Panc1 (cell line): ENCODE measurements at regions not wholly inside any gene's neighbourhood (a gene's known extent, or its start where the extent isn't known, plus 50 kb on each side); places are given as distances from the start of the nearest gene placed in this dataset.

Source experiments
- ATAC-seq: fragments of 200-7000 bp; cut with Tn5 transposase; 2 replicates; pipeline ENCODE4 v1.9.1; 2020; ENCODE audit warnings: mild to moderate bottlenecking, moderate library complexity
- BruUV-seq: library from RNA; stranded (reverse); fragments of 400-500 nt; replicated peaks from 2 replicates; lab custom pipeline; 2021; lab: Mats Ljungman, UMichigan
- CTCF ChIA-PET: fragments of 300-600 bp; sonication (Branson Sonifier 250); formaldehyde crosslinking; loops from one replicate; lab custom pipeline; 2022; ENCODE audit warnings: antibody characterized with exemption; lab: Charles Lee
- POLR2A ChIA-PET: fragments of 300-600 bp; sonication (Branson Sonifier 250); formaldehyde crosslinking; loops from one replicate; lab custom pipeline; 2022; ENCODE audit warnings: antibody characterized with exemption; lab: Charles Lee
- DNase-seq: peaks from one replicate; pipeline ENCODE4 v3.0.0-alpha.2; 2010; ENCODE audit warnings: low read depth, low spot score
- H3K27ac ChIP-seq: 2 replicates; pipeline ENCODE4 v1.5.1; 2011; ENCODE audit warnings: mild to moderate bottlenecking, low read length, inconsistent platforms
- H3K27me3 ChIP-seq: fragments of 200-500 bp; sonication (Bioruptor generic); 2 replicates; pipeline ENCODE4 v1.6.0; 2014; ENCODE audit warnings: low read length, inconsistent platforms; ENCODE audit not compliant: control insufficient read depth, insufficient read depth
- H3K36me3 ChIP-seq: fragments of 200-500 bp; sonication (Bioruptor generic); 2 replicates; pipeline ENCODE4 v1.5.1; 2014; ENCODE audit warnings: inconsistent platforms, mild to moderate bottlenecking, low read length, moderate library complexity; ENCODE audit not compliant: control insufficient read depth, insufficient read depth
- H3K4me1 ChIP-seq: 2 replicates; pipeline ENCODE4 v1.5.1; 2011; ENCODE audit warnings: inconsistent platforms, mild to moderate bottlenecking, low read length, moderate library complexity; ENCODE audit not compliant: control insufficient read depth, insufficient read depth
- H3K4me3 ChIP-seq, 2 experiments: 2 replicates each; pipeline ENCODE4 v1.5.1; 2011 to 2012; ENCODE audit warnings: low read depth in 2 of 2, low read length in 2 of 2, mild to moderate bottlenecking in 2 of 2, inconsistent platforms in 1 of 2, moderate library complexity in 1 of 2
- H3K9me3 ChIP-seq: fragments of 200-500 bp; sonication (Bioruptor generic); 2 replicates; pipeline ENCODE4 v1.5.1; 2014; ENCODE audit warnings: low read depth, mild to moderate bottlenecking, inconsistent platforms, low read length, moderate library complexity; ENCODE audit not compliant: control insufficient read depth, insufficient read depth
- CTCF ChIP-seq: fragments of 450-650 bp; IDR thresholded peaks from 2 replicates; pipeline ENCODE4 v1.5.1; 2017; ENCODE audit warnings: mild to moderate bottlenecking
- POLR2AphosphoS5 ChIP-seq: IDR thresholded peaks from 2 replicates; pipeline ENCODE4 v1.6.1; 2012; ENCODE audit warnings: mild to moderate bottlenecking, low read depth, low read length, moderate library complexity
- REST ChIP-seq, 2 experiments: IDR thresholded peaks; 2 replicates each; pipeline ENCODE4 v1.6.1; 2011 to 2012; ENCODE audit warnings: low read depth in 2 of 2, control low read depth in 1 of 2, low read length in 1 of 2, mild to moderate bottlenecking in 1 of 2, moderate library complexity in 1 of 2; ENCODE audit not compliant: insufficient read depth in 1 of 2
- SIN3A ChIP-seq: IDR thresholded peaks from 2 replicates; pipeline ENCODE4 v1.6.1; 2012; ENCODE audit warnings: low read depth, mild to moderate bottlenecking, low read length, moderate library complexity, borderline replicate concordance; ENCODE audit not compliant: insufficient read depth
- TCF7L2 ChIP-seq: IDR thresholded peaks from 2 replicates; pipeline ENCODE4 v1.6.1; 2011; ENCODE audit warnings: mild to moderate bottlenecking, low read depth, low read length, inconsistent platforms
- in situ Hi-C: cut with HindIII; loops from 2 replicates; pipeline ENCODE4 v1.10.0; 2016; ENCODE audit warnings: low sequenced_read_pairs, low pct_unique_long_range_greater_than_20kb
- intact Hi-C: fragments of 100-400 bp; cut with micrococcal nuclease; formaldehyde crosslinking; loops from one replicate; pipeline ENCODE4 v1.10.0; 2022; ENCODE audit not compliant: unreplicated experiment

- ATAC-seq (no peak; the same call in 1 of the 2 replicates), DNase-seq (no peak)
- no peak overlapping the region for H3K27ac ChIP-seq
- in situ Hi-C loops (no loop called here), intact Hi-C loops (no loop called here)
- H3K4me3 ChIP-seq: no peak overlapping the region
- no TSS peak for BruUV-seq
- H3K9me3 ChIP-seq: peaks cover 16% of the 10 kb centered on the region; the same call in 1 of the 2 replicates
- no peaks in the 10 kb centered on the region for H3K27me3 ChIP-seq
- TF ChIP-seq POLR2AphosphoS5: no peak
- ChIA-PET CTCF (no interaction called here), POLR2A (no interaction called here)
- H3K4me1 ChIP-seq: no peaks in the 10 kb centered on the region
- H3K36me3 ChIP-seq: no peaks in the 10 kb centered on the region
These were observed 146.8 kb downstream of the PTPRU start for GRCh38 chr1:29382851-29383745.

GRCh38 chr1:29381426-29381825 lies 145.1 kb downstream of the PTPRU start:
- ATAC-seq: no peak
- in situ Hi-C loops: no loop called here
- intact Hi-C loops: no loop called here
- BruUV-seq: no TSS peak
- TF ChIP-seq SIN3A (no peak), TCF7L2 (no peak), POLR2AphosphoS5 (no peak), CTCF (no peak), REST (IDR thresholded peaks at IDR 0.05; ENCODE audit: insufficient read depth in 1 of 2, low read depth in 2 of 2, low read length in 1 of 2) (no peak)
- Histone ChIP-seq H3K4me3 (no peak overlapping the region), H3K36me3 (no peaks in the 10 kb centered on the region), H3K9me3 (peaks cover 18% of the 10 kb centered on the region; the same call in 1 of the 2 replicates), H3K4me1 (no peaks in the 10 kb centered on the region), H3K27ac (no peak overlapping the region), H3K27me3 (no peaks in the 10 kb centered on the region)
- DNase-seq: no peak
- POLR2A ChIA-PET: no interaction called here
- CTCF ChIA-PET: no interaction called here

GRCh38 chr1:29380532-29380931 lies 144.2 kb downstream of the PTPRU start:
- H3K27ac ChIP-seq: no peak overlapping the region
- TF ChIP-seq CTCF (no peak), SIN3A (no peak), REST (IDR thresholded peaks at IDR 0.05; ENCODE audit: insufficient read depth in 1 of 2, low read depth in 2 of 2, low read length in 1 of 2) (no peak), TCF7L2 (no peak), POLR2AphosphoS5 (no peak)
- intact Hi-C loops: no loop called here
- POLR2A ChIA-PET: no interaction called here
- H3K4me1 ChIP-seq: no peaks in the 10 kb centered on the region
- DNase-seq (no peak), ATAC-seq (no peak)
- CTCF ChIA-PET: interaction anchor here (0.6 kb wide), 1 partner anchor 713 kb away, joined by 3 read pairs; no protein-coding TSS in a partner anchor
- peaks cover 18% of the 10 kb centered on the region; the same call in 1 of the 2 replicates for H3K9me3 ChIP-seq
- in situ Hi-C loops: no loop called here
- no peaks in the 10 kb centered on the region for H3K36me3 ChIP-seq
- BruUV-seq: no TSS peak
- no peak overlapping the region for H3K4me3 ChIP-seq
- H3K27me3 ChIP-seq: peaks cover 3% of the 10 kb centered on the region
